Gastroesophageal sphincter (tissue), 4 donors: ENCODE measurements at regions not wholly inside any gene's neighbourhood (a gene's known extent, or its start where the extent isn't known, plus 50 kb on each side); places are given as distances from the start of the nearest gene placed in this dataset.

Experiments used
- ATAC-seq: fragments of 150-250 bp; one replicate; pipeline ENCODE4 v1.9.1; 2016; ENCODE audit warnings: mild to moderate bottlenecking, moderate library complexity
- H3K27ac ChIP-seq, 4 donors: fragments of 200-600 bp; sonication (generic) in 3 of 4; 1 replicate in 3 of 4; 2 replicates in 1 of 4; pipeline ENCODE4 v1.5.1; 2016 to 2019
- H3K27me3 ChIP-seq: fragments of 200-600 bp; sonication (generic); one replicate; pipeline ENCODE4 v1.5.1; 2019
- H3K36me3 ChIP-seq, 2 donors: fragments of 200-600 bp; sonication (generic); one replicate each; pipeline ENCODE4 v1.5.1; 2019; ENCODE audit warnings: control low read depth in 1 of 2
- H3K4me1 ChIP-seq, 3 donors: fragments of 200-600 bp; sonication (generic); 1 replicate in 2 of 3; 2 replicates in 1 of 3; pipeline ENCODE4 v1.5.1; 2016 to 2019; ENCODE audit warnings: control low read depth in 2 of 3
- H3K4me3 ChIP-seq, 2 donors: fragments of 200-600 bp; sonication (generic); one replicate each; pipeline ENCODE4 v1.5.1; 2019; ENCODE audit warnings: mild to moderate bottlenecking in 1 of 2, moderate library complexity in 1 of 2
- H3K9me3 ChIP-seq, 3 donors: fragments of 200-600 bp; sonication (generic); one replicate each; pipeline ENCODE4 v1.5.1; 2017 to 2019; ENCODE audit warnings: control low read depth in 2 of 3
- EP300 ChIP-seq: sonication (generic); formaldehyde crosslinking; IDR thresholded peaks from one replicate; pipeline ENCODE4 v1.6.1; 2017; ENCODE audit warnings: antibody characterized with exemption, mild to moderate bottlenecking
- POLR2A ChIP-seq, 2 donors: fragments of 450-650 bp; IDR thresholded peaks; one replicate each; pipeline ENCODE4 v1.6.1; 2017; ENCODE audit warnings: antibody characterized with exemption in 2 of 2, mild to moderate bottlenecking in 2 of 2, moderate library complexity in 1 of 2
- POLR2AphosphoS5 ChIP-seq: sonication (generic); formaldehyde crosslinking; IDR thresholded peaks from one replicate; pipeline ENCODE4 v1.6.1; 2017; ENCODE audit warnings: antibody characterized with exemption
- WGBS, 2 donors: methylation state at CpG; one replicate each; pipeline ENCODE4 v1.1.5; 2018; ENCODE audit warnings: low coverage in 1 of 2; 5-methylcytosine and 5-hydroxymethylcytosine counted together
- TF ChIP-seq, protein P1 (sequence below), 4 experiments: fragments of 200-600 bp in 2 of 4; fragments of 450-650 bp in 2 of 4; sonication (generic) in 1 of 4; IDR thresholded peaks; one replicate each; pipeline ENCODE4 v1.5.1; 2017 to 2019; ENCODE audit warnings: antibody characterized with exemption in 4 of 4, mild to moderate bottlenecking in 2 of 4, moderate library complexity in 2 of 4

- ATAC-seq: no peak
- Histone ChIP-seq H3K9me3 (no peaks in the 10 kb centered on the region), H3K27me3 (no peaks in the 10 kb centered on the region), H3K4me1 (no peaks in the 10 kb centered on the region), H3K27ac (no peak overlapping the region), H3K4me3 (no peak overlapping the region), H3K36me3 (no peaks in the 10 kb centered on the region)
- 94 to 100% methylated on average over 2 of the region's 2 CpGs for WGBS, 2 donors
- TF ChIP-seq POLR2A (IDR thresholded peaks at IDR 0.05): no peak
- TF ChIP-seq, protein P1, sequence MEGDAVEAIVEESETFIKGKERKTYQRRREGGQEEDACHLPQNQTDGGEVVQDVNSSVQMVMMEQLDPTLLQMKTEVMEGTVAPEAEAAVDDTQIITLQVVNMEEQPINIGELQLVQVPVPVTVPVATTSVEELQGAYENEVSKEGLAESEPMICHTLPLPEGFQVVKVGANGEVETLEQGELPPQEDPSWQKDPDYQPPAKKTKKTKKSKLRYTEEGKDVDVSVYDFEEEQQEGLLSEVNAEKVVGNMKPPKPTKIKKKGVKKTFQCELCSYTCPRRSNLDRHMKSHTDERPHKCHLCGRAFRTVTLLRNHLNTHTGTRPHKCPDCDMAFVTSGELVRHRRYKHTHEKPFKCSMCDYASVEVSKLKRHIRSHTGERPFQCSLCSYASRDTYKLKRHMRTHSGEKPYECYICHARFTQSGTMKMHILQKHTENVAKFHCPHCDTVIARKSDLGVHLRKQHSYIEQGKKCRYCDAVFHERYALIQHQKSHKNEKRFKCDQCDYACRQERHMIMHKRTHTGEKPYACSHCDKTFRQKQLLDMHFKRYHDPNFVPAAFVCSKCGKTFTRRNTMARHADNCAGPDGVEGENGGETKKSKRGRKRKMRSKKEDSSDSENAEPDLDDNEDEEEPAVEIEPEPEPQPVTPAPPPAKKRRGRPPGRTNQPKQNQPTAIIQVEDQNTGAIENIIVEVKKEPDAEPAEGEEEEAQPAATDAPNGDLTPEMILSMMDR (IDR thresholded peaks at IDR 0.05): no peak
- TF ChIP-seq POLR2AphosphoS5: no peak
- no peak for TF ChIP-seq EP300
Measured at GRCh38 chr2:7880126-7880525, 801.7 kb upstream of the ID2 start.

GRCh38 chr2:7880566-7880965 lies 801.3 kb upstream of the ID2 start:
- no peaks in the 10 kb centered on the region for H3K4me1 ChIP-seq
- H3K27me3 ChIP-seq: no peaks in the 10 kb centered on the region
- ATAC-seq: no peak
- no peak overlapping the region for H3K4me3 ChIP-seq
- no peak for TF ChIP-seq EP300
- TF ChIP-seq POLR2A (IDR thresholded peaks at IDR 0.05): no peak
- TF ChIP-seq POLR2AphosphoS5: no peak
- TF ChIP-seq, protein P1 (IDR thresholded peaks at IDR 0.05): no peak
- no peaks in the 10 kb centered on the region for H3K36me3 ChIP-seq
- no peaks in the 10 kb centered on the region for H3K9me3 ChIP-seq
- WGBS, 2 donors: 64 to 73% methylated on average over 2 of the region's 2 CpGs
- H3K27ac ChIP-seq: no peak overlapping the region

GRCh38 chr2:7881063-7881462 lies 800.8 kb upstream of the ID2 start:
- Histone ChIP-seq H3K27ac (no peak overlapping the region), H3K4me3 (no peak overlapping the region), H3K9me3 (no peaks in the 10 kb centered on the region), H3K36me3 (no peaks in the 10 kb centered on the region), H3K27me3 (no peaks in the 10 kb centered on the region), H3K4me1 (no peaks in the 10 kb centered on the region)
- TF ChIP-seq EP300 (no peak), POLR2A (IDR thresholded peaks at IDR 0.05) (no peak)
- 36 to 40% methylated on average over 3 to 5 of the region's 5 CpGs for WGBS, 2 donors
- ATAC-seq: no peak

GRCh38 chr2:7881466-7881865 lies 800.4 kb upstream of the ID2 start:
- H3K36me3 ChIP-seq: no peaks in the 10 kb centered on the region
- no peaks in the 10 kb centered on the region for H3K9me3 ChIP-seq
- no peak for ATAC-seq
- H3K27me3 ChIP-seq: no peaks in the 10 kb centered on the region
- H3K27ac ChIP-seq: no peak overlapping the region
- 80% methylated on average over 4 of the region's 4 CpGs; no CpG with 5 or more reads in 1 of the 2 donors for WGBS, 2 donors
- H3K4me3 ChIP-seq: no peak overlapping the region
- H3K4me1 ChIP-seq: no peaks in the 10 kb centered on the region
- TF ChIP-seq POLR2AphosphoS5: no peak
- no peak for TF ChIP-seq POLR2A (IDR thresholded peaks at IDR 0.05)
- TF ChIP-seq, protein P1 (IDR thresholded peaks at IDR 0.05): no peak
- no peak for TF ChIP-seq EP300

- H3K36me3 ChIP-seq: no peaks in the 10 kb centered on the region
- H3K27me3 ChIP-seq: no peaks in the 10 kb centered on the region
- H3K27ac ChIP-seq: no peak overlapping the region
- H3K4me1 ChIP-seq: no peaks in the 10 kb centered on the region
- ATAC-seq: no peak
- H3K4me3 ChIP-seq: no peak overlapping the region
- H3K9me3 ChIP-seq: no peaks in the 10 kb centered on the region
- no peak for TF ChIP-seq POLR2AphosphoS5
Measured at GRCh38 chr2:7882296-7882695, 799.6 kb upstream of the ID2 start.

DNA sequence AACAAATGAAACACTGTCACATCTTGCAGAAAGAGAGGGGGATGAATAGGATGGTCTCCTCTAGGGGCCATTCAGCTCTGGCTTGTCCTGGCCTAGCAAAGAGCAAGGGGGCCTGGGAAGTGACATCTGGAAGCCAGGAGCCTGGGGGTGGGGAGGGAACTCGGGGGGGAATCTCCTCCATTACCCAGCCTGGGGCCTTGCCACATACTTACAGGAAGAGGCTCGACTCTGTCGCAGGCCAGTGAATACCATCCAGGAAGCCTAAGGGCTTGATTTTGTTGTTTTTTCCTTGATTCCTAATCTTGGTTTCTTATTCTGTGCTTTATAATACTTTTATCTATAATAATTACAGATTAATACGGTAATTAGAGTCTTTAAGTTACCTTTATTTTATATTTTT lies 797.5 kb upstream of the ID2 start:
- H3K27ac ChIP-seq: no peak overlapping the region

More for the DNA sequence above, 797.5 kb upstream of the ID2 start:
- Histone ChIP-seq H3K36me3 (no peaks in the 10 kb centered on the region), H3K27me3 (no peaks in the 10 kb centered on the region), H3K9me3 (no peaks in the 10 kb centered on the region), H3K4me3 (no peak overlapping the region), H3K4me1 (no peaks in the 10 kb centered on the region)
- TF ChIP-seq EP300: no peak
- TF ChIP-seq, protein P1 (IDR thresholded peaks at IDR 0.05): no peak
- no peak for TF ChIP-seq POLR2A (IDR thresholded peaks at IDR 0.05)
- no peak for TF ChIP-seq POLR2AphosphoS5
- 90 to 92% methylated on average over 2 to 3 of the region's 4 CpGs for WGBS, 2 donors
- no peak for ATAC-seq
